Endothelial cell of umbilical vein (primary cell): ENCODE measurements at regions not wholly inside any gene's neighbourhood (a gene's known extent, or its start where the extent isn't known, plus 50 kb on each side); places are given as distances from the start of the nearest gene placed in this dataset.

Experiments used
- BruUV-seq: library from RNA; stranded (reverse); fragments of 400-500 nt; replicated peaks from 2 replicates; lab custom pipeline; 2021; lab: Mats Ljungman, UMichigan
- CTCF ChIA-PET: fragments of 300-600, 350-600 bp; sonication (Branson Sonifier 250); formaldehyde crosslinking; loops from one replicate; lab custom pipeline; 2021; ENCODE audit warnings: antibody characterized with exemption, inconsistent platforms; lab: Charles Lee
- POLR2A ChIA-PET: fragments of 300-600, 350-600 bp; sonication (Branson Sonifier 250); formaldehyde crosslinking; loops from one replicate; lab custom pipeline; 2021; ENCODE audit warnings: antibody characterized with exemption, inconsistent platforms; lab: Charles Lee
- DNase-seq: peaks from one replicate; pipeline ENCODE4 v3.0.0-alpha.2; 2011; ENCODE audit warnings: low read depth, low spot score
- FAIRE-seq: peaks from 2 replicates; lab custom pipeline; 2011; peaks lifted over from hg19 to GRCh38; lab: Jason Lieb, UNC
- H2AFZ ChIP-seq: 2 replicates; pipeline ENCODE4 v1.6.0; 2012; ENCODE audit warnings: low read depth, low read length, control low read depth, inconsistent platforms
- H3K27ac ChIP-seq: 2 replicates; pipeline ENCODE4 v1.5.1; 2011; ENCODE audit warnings: low read depth, mild to moderate bottlenecking, control low read depth, low read length, moderate library complexity; ENCODE audit not compliant: insufficient read depth
- H3K27me3 ChIP-seq, 2 experiments: 2 replicates each; pipeline versions ENCODE4 v1.6.0 to v1.6.1; 2011; ENCODE audit warnings: low read length in 2 of 2, mixed read lengths in 1 of 2; ENCODE audit not compliant: control insufficient read depth in 2 of 2, insufficient read depth in 2 of 2
- H3K36me3 ChIP-seq, 2 experiments: 2 replicates in 1 of 2; 3 replicates in 1 of 2; pipeline ENCODE4 v1.5.1; 2011; ENCODE audit warnings: low read length in 2 of 2, mild to moderate bottlenecking in 1 of 2, moderate library complexity in 1 of 2; ENCODE audit not compliant: control insufficient read depth in 2 of 2, insufficient read depth in 2 of 2; ENCODE audit errors: extremely low read depth in 1 of 2
- H3K4me1 ChIP-seq: 3 replicates; pipeline ENCODE4 v1.5.1; 2011; ENCODE audit warnings: mild to moderate bottlenecking, low read length; ENCODE audit not compliant: control insufficient read depth, insufficient read depth; ENCODE audit errors: extremely low read depth
- H3K4me2 ChIP-seq: 2 replicates; pipeline ENCODE4 v1.6.1; 2011; ENCODE audit warnings: low read length, control low read depth, mixed read lengths; ENCODE audit not compliant: insufficient read depth
- H3K4me3 ChIP-seq, 3 experiments: fragments of 200-600 bp in 1 of 3; sonication (generic), shearing (Covaris generic) in 1 of 3; replicated peaks in 1 of 3; 2 replicates each; pipeline ENCODE4 v1.5.1; 2011 to 2016; ENCODE audit warnings: control low read depth in 3 of 3, low read length in 3 of 3, mild to moderate bottlenecking in 2 of 3, inconsistent platforms in 1 of 3, low read depth in 1 of 3, moderate library complexity in 1 of 3; ENCODE audit not compliant: insufficient read depth in 1 of 3
- H3K79me2 ChIP-seq: 2 replicates; pipeline ENCODE4 v1.6.0; 2012; ENCODE audit warnings: low read length, inconsistent platforms; ENCODE audit not compliant: control insufficient read depth, insufficient read depth
- H3K9ac ChIP-seq: replicated peaks from 2 replicates; pipeline ENCODE3; 2011; ENCODE audit warnings: low read length, control low read depth; ENCODE audit not compliant: insufficient read depth; ENCODE audit errors: extremely low read depth
- H3K9me1 ChIP-seq: replicated peaks from 3 replicates; pipeline ENCODE4 v1.6.0; 2011; ENCODE audit warnings: mild to moderate bottlenecking, low read length; ENCODE audit not compliant: control insufficient read depth, insufficient read depth; ENCODE audit errors: extremely low read depth
- H3K9me3 ChIP-seq: replicated peaks from 2 replicates; pipeline ENCODE4 v1.5.1; 2012; ENCODE audit warnings: low read length, inconsistent platforms; ENCODE audit not compliant: control insufficient read depth, insufficient read depth
- H4K20me1 ChIP-seq: replicated peaks from 2 replicates; pipeline ENCODE3; 2011; ENCODE audit warnings: mild to moderate bottlenecking, low read length; ENCODE audit not compliant: control insufficient read depth, insufficient read depth; ENCODE audit errors: extremely low read depth
- EZH2 ChIP-seq: IDR thresholded peaks from 2 replicates; pipeline ENCODE4 v1.6.1; 2012; ENCODE audit warnings: borderline replicate concordance, low read depth, mild to moderate bottlenecking, moderate library complexity, low read length, inconsistent platforms; ENCODE audit not compliant: severe bottlenecking
- FOS ChIP-seq: IDR thresholded peaks from 2 replicates; pipeline ENCODE4 v1.6.1; 2011; ENCODE audit warnings: mild to moderate bottlenecking, low read length, moderate library complexity, borderline replicate concordance; ENCODE audit not compliant: insufficient read depth
- GATA2 ChIP-seq: IDR thresholded peaks from 2 replicates; pipeline ENCODE4 v1.7.0; 2011; ENCODE audit warnings: low read depth, mild to moderate bottlenecking, moderate library complexity, mixed read lengths, low read length; ENCODE audit not compliant: insufficient read length, insufficient read depth
- JUN ChIP-seq: IDR thresholded peaks from 2 replicates; pipeline ENCODE4 v1.6.1; 2011; ENCODE audit warnings: borderline replicate concordance, low read depth; ENCODE audit not compliant: insufficient read length, insufficient read depth
- MAX ChIP-seq: IDR thresholded peaks from 2 replicates; pipeline ENCODE4 v1.6.1; 2011; ENCODE audit not compliant: insufficient read depth, insufficient read length
- MYC ChIP-seq: IDR thresholded peaks from one replicate; pipeline ENCODE4 v1.6.1; 2011; ENCODE audit warnings: mild to moderate bottlenecking, low read depth, low read length
- POLR2A ChIP-seq: IDR thresholded peaks from 2 replicates; pipeline ENCODE4 v1.6.1; 2012; ENCODE audit warnings: low read depth, mild to moderate bottlenecking, control low read depth, low read length
- POLR2AphosphoS5 ChIP-seq: IDR thresholded peaks from 2 replicates; pipeline ENCODE4 v1.6.1; 2012; ENCODE audit warnings: low read depth, mild to moderate bottlenecking, control low read depth, low read length, moderate library complexity; ENCODE audit not compliant: insufficient read depth
- dilution Hi-C: fragments of 300-500 bp; cut with MboI; formaldehyde crosslinking; loops from one replicate; pipeline ENCODE4 v1.15.0; 2019; ENCODE audit warnings: low sequenced_read_pairs; ENCODE audit not compliant: extremely low pct_ligation_motif_present
- intact Hi-C: fragments of 100-400 bp; cut with micrococcal nuclease; formaldehyde crosslinking; loops from one replicate; pipeline ENCODE4 v1.10.0; 2022
- TF ChIP-seq, protein P1 (sequence below), 2 donors: IDR thresholded peaks; 1 replicate in 1 of 2; 2 replicates in 1 of 2; pipeline ENCODE4 v1.5.1; 2011; ENCODE audit warnings: low read length in 2 of 2, mild to moderate bottlenecking in 2 of 2, moderate library complexity in 2 of 2, control low read depth in 1 of 2, inconsistent platforms in 1 of 2, low read depth in 1 of 2; ENCODE audit not compliant: insufficient read depth in 1 of 2; ENCODE audit errors: extremely low read depth in 1 of 2

DNA sequence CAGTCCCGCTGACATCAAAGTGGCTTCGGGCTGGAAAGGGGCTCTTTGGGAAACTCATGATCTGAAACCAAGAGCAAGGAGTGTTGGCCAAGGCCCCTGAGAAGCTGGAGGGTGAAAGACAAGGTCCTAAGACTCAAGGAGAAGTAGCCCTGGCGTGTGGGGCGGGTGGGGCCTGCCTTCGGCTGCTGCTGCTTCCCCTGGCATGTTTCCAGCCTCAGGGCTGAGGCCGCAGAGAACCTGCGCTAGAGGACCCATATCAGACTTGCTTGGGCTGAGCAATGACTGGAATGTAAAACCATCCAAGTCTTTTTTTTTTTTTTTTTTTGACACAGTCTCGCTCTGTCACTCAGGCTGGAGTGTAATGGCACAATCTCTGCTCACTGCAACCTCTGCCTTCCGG lies 67.5 kb upstream of the GCSH start:
- no peak for DNase-seq
- H3K4me3 ChIP-seq = no peak overlapping the region
- H3K79me2 ChIP-seq = no peaks in the 10 kb centered on the region
- H3K4me2 ChIP-seq = no peak overlapping the region
- no peaks in the 10 kb centered on the region for H3K9me3 ChIP-seq
- H3K27me3 ChIP-seq = no peaks in the 10 kb centered on the region
- H2AFZ ChIP-seq = no peak overlapping the region
- intact Hi-C loops = no loop called here
- dilution Hi-C loops = no loop called here
- BruUV-seq = no TSS peak
- H3K27ac ChIP-seq = no peak overlapping the region
- H4K20me1 ChIP-seq = no peaks in the 10 kb centered on the region
- TF ChIP-seq, protein P1, sequence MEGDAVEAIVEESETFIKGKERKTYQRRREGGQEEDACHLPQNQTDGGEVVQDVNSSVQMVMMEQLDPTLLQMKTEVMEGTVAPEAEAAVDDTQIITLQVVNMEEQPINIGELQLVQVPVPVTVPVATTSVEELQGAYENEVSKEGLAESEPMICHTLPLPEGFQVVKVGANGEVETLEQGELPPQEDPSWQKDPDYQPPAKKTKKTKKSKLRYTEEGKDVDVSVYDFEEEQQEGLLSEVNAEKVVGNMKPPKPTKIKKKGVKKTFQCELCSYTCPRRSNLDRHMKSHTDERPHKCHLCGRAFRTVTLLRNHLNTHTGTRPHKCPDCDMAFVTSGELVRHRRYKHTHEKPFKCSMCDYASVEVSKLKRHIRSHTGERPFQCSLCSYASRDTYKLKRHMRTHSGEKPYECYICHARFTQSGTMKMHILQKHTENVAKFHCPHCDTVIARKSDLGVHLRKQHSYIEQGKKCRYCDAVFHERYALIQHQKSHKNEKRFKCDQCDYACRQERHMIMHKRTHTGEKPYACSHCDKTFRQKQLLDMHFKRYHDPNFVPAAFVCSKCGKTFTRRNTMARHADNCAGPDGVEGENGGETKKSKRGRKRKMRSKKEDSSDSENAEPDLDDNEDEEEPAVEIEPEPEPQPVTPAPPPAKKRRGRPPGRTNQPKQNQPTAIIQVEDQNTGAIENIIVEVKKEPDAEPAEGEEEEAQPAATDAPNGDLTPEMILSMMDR (IDR thresholded peaks at IDR 0.05; ENCODE audit: extremely low read depth in 1 of 2, insufficient read depth in 1 of 2, low read depth in 1 of 2, low read length in 2 of 2) = no peak
- TF ChIP-seq JUN = no peak
- no peak for TF ChIP-seq MYC
- no peak overlapping the region for H3K9ac ChIP-seq
- ChIA-PET POLR2A (no interaction called here), CTCF (no interaction called here)
- H3K36me3 ChIP-seq = no peaks in the 10 kb centered on the region
- H3K4me1 ChIP-seq = no peaks in the 10 kb centered on the region
- H3K9me1 ChIP-seq = no peaks in the 10 kb centered on the region
- no peak for FAIRE-seq

DNA sequence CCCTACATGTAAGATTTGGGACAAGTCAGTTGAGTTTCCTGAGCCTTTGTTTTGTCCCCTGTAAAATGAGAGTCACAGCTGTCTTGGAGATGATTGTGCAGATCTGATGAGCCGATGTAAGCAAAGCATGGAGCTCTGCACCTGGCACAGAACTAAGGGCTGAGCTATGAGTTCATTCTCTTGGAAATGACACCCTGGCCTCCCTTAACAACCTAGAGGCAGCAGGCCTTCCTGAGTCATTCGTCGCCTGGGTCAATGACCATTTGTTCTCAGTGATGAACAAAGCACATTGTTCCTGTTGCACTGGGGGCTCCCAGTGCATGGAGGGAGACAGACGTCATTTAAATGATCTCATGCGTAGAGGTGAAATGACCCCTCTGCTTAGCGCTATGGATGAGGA lies 62.8 kb upstream of the GCSH start:
- H3K9me1 ChIP-seq = no peaks in the 10 kb centered on the region
- no peak overlapping the region for H3K4me3 ChIP-seq
- no peaks in the 10 kb centered on the region for H3K27me3 ChIP-seq
- CTCF ChIA-PET = no interaction called here
- TF ChIP-seq POLR2AphosphoS5 (no peak), MAX (no peak), MYC (no peak), FOS (no peak), EZH2 (no peak), JUN (no peak), GATA2 (no peak), POLR2A (no peak)
- TF ChIP-seq, protein P1 (IDR thresholded peaks at IDR 0.05; ENCODE audit: extremely low read depth in 1 of 2, insufficient read depth in 1 of 2, low read depth in 1 of 2, low read length in 2 of 2) = no peak
- H4K20me1 ChIP-seq = no peaks in the 10 kb centered on the region
- H3K4me1 ChIP-seq = no peaks in the 10 kb centered on the region
- intact Hi-C loops = no loop called here
- no peaks in the 10 kb centered on the region for H3K9me3 ChIP-seq
- no peaks in the 10 kb centered on the region for H3K36me3 ChIP-seq
- no peak overlapping the region for H3K27ac ChIP-seq
- H3K9ac ChIP-seq = no peak overlapping the region
- DNase-seq = no peak
- no peak for FAIRE-seq
- no peak overlapping the region for H3K4me2 ChIP-seq
- no peaks in the 10 kb centered on the region for H3K79me2 ChIP-seq
- POLR2A ChIA-PET = no interaction called here
- dilution Hi-C loops = no loop called here
- no peak overlapping the region for H2AFZ ChIP-seq
- no TSS peak for BruUV-seq
